NT2/D1 (cell line): ENCODE measurements at regions not wholly inside any gene's neighbourhood (a gene's known extent, or its start where the extent isn't known, plus 50 kb on each side); places are given as distances from the start of the nearest gene placed in this dataset.

Source experiments
- SUZ12 ChIP-seq: IDR thresholded peaks from 2 replicates; pipeline ENCODE4 v1.6.1; 2011; ENCODE audit not compliant: insufficient read length, insufficient read depth; ENCODE audit errors: extremely low read depth
- YY1 ChIP-seq: IDR thresholded peaks from 2 replicates; pipeline ENCODE4 v1.6.1; 2011; ENCODE audit not compliant: insufficient read length, insufficient read depth

GRCh38 chr1:216866714-216867113 lies 143.5 kb upstream of the ESRRG start:
- TF ChIP-seq SUZ12, result no peak
- no peak for TF ChIP-seq YY1
